GM11168 (cell line): ENCODE measurements at regions not wholly inside any gene's neighbourhood (a gene's known extent, or its start where the extent isn't known, plus 50 kb on each side); places are given as distances from the start of the nearest gene placed in this dataset.
"Not testable (repeated sequence)": the region's sequence is repeated elsewhere in the genome, so short reads cannot be mapped to it uniquely, and the experiment has no call there.

ENCODE experiments used
- in situ Hi-C: fragments of 300-500 bp; cut with MboI; formaldehyde crosslinking; loops from one replicate; pipeline ENCODE4 v1.12.0; 2022; ENCODE audit warnings: low sequenced_read_pairs; ENCODE audit not compliant: unreplicated experiment

- in situ Hi-C loops = no loop called here
Observed at GRCh38 chr10:64558094-64558835, 1037.1 kb downstream of the REEP3 start.

DNA sequence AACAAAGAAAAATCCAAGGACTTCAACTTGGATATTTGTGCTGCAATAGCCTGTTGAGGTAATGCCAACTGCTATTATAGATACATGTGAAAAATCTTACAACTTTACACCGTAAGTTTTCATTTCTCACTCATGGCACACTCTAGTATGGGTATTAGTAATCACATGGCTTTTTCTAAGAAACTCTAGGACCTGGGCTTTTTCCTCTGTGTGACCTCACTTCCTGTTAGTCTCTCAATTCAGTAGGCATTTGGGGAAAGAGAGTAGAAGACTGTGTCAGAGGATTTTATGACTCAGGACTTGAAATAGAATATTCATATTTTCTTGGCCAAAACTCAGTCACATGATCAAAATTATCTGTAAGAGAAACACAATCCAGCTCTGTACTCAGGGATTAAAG is 1049.9 kb downstream of the REEP3 start:
- in situ Hi-C loops = no loop called here

- in situ Hi-C loops = no loop called here
Observed at GRCh38 chr10:64573623-64574325, 1052.6 kb downstream of the REEP3 start.

- in situ Hi-C loops = no loop called here
Observed at GRCh38 chr10:64574371-64574770, 1053.2 kb downstream of the REEP3 start.

DNA sequence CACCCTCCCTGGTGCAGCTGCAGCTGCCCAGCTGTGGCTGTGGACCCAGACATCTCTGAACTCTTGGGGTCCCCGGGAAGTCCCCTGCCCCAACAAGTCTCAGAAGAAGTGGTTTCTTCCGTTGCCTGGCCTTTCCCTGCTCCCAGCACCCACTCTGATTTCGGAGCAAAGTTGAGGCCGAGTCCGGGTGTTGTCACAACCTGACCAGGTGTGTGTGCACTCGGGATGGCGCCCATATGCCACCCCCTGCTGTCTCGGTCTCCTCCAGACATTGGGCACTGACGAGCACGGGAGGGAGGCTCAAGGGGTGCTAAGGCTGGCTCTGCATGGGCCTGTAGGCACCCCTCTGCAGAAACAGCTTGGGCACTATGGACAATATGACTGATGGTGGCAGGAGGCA is 1055.3 kb downstream of the REEP3 start:
- in situ Hi-C loops = no loop called here

DNA sequence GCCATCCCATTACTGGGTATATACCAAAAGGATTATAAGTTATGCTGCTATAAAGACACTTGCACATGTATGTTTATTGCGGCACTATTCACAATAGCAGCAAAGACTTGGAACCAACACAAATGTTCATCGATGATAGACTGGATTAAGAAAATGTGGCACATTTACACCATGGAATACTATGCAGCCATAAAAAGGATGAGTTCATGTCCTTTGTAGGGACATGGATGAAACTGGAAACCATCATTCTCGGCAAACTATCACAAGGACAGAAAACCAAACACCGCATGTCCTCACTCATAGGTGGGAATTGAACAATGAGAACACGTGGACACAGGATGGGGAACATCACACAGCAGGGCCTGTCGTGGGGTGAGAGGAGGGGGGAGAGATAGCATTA is 1057.6 kb downstream of the REEP3 start:
- in situ Hi-C loops = not testable (repeated sequence)

DNA sequence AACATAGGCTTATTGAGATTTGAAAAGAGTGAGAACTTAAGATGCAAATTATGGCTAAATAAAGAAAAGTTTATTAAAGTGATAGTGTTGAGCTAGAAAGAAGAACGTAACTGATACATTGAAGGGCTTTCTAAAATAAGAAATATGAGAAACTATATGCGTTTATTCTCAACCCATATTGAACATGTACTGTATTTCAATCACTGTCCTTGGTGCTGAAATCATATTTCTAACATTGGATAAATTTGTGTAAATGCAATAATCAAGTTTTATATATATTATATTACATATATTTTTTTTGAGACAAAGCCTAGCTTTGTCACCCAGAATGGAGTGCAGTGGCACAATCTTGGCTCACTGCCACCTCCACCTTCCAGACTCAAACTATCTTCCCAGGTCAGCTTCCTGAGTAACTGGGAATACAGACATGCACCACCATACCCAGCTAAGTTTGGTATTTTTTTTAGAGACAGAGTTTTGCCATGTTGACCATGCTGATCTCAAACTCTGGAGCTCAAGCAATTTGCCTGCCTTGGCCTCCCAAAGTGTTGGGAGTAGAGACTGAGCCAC is 1065.8 kb downstream of the REEP3 start:
- in situ Hi-C loops = no loop called here

- in situ Hi-C loops = no loop called here
Observed at GRCh38 chr10:64594072-64594471, 1072.9 kb downstream of the REEP3 start.

GRCh38 chr10:64598600-64598999 is 1077.4 kb downstream of the REEP3 start:
- in situ Hi-C loops = no loop called here

DNA sequence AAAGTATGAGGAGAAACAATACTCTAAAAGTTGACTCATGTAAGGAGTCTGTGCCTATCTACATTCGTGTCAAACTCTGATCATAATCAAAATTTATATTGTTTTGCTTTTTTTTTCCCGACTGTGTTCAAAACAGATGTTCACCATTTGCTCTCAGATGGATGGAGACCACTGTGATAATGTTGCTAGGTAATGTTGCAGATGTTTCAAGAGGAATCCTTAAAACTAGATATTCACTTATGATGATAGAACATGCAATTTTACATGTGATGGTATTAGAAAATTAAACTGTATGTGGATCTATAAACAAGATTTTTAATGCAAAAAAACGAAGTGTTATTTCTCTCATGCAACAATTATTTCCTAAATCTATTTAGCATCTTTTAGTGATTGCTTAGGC is 1080.1 kb downstream of the REEP3 start:
- in situ Hi-C loops = no loop called here

GRCh38 chr10:64617085-64617484 is 1095.9 kb downstream of the REEP3 start:
- in situ Hi-C loops = no loop called here

DNA sequence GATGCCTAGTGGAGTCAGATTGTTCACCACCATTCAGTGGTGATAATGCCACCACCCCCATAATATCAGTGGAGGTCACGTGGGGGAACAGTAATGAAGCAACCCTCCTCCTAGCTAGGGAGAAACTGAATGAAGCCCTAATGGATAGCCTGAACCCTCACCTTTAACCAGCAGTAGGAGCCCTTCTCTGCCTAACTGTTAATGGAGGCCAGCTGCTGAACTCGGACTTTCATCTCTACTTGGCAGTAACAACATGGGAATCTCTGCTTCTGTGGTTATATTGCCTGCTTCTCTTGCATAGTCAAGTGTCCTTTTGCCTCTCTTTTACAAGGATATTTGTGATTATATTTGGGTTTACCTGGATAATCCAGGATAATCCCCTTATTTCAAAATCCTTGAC is 1097.9 kb downstream of the REEP3 start:
- in situ Hi-C loops = no loop called here

- in situ Hi-C loops = no loop called here
Observed at GRCh38 chr10:64626924-64627323, 1105.7 kb downstream of the REEP3 start.

GRCh38 chr10:64630534-64630933 is 1109.3 kb downstream of the REEP3 start:
- in situ Hi-C loops = no loop called here

- in situ Hi-C loops = no loop called here
Observed at GRCh38 chr10:64635906-64636305, 1114.7 kb downstream of the REEP3 start.

- in situ Hi-C loops = no loop called here
Observed at GRCh38 chr10:64636461-64636860, 1115.3 kb downstream of the REEP3 start.

- in situ Hi-C loops = no loop called here
Observed at GRCh38 chr10:64637939-64638338, 1116.7 kb downstream of the REEP3 start.

DNA sequence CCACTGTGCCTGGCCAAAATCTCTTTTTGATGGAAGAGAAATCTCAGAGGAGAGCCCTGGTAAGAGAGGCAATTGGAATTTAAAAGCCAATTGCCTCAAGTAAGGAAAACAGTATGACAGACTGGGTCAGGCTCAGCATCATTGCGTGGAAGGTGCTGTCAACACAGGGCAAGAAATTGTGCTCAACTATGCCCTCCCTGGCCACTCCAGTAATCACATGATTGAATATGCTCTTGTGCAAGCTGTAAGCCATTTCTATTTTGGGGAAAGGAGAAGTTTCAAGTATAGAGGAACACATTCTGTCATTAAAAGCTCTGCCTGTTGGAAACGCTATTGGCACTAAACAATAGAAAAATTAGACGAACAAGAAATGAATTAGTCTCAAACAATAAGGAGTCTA is 1127.7 kb downstream of the REEP3 start:
- in situ Hi-C loops = no loop called here

GRCh38 chr10:64658528-64658927 is 1137.3 kb downstream of the REEP3 start:
- in situ Hi-C loops = no loop called here

DNA sequence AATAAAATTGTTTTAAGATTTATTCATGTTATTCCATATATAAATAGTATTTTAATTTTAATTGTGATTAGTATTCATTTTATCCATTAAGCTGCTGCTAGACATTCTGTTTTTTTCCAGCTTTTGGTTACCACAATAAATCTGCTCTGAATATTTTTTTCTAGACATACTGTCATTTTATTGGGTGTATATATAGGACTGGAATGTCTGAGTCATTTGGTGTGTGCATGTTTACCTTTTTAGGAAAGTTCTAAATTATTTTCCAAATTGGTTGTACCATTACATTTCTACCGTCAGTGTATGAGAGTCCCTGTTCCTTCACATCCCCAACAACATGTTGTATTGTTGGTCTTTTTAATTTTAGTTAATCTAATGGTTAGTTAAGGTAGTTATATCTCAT is 1138.1 kb downstream of the REEP3 start:
- in situ Hi-C loops = no loop called here

DNA sequence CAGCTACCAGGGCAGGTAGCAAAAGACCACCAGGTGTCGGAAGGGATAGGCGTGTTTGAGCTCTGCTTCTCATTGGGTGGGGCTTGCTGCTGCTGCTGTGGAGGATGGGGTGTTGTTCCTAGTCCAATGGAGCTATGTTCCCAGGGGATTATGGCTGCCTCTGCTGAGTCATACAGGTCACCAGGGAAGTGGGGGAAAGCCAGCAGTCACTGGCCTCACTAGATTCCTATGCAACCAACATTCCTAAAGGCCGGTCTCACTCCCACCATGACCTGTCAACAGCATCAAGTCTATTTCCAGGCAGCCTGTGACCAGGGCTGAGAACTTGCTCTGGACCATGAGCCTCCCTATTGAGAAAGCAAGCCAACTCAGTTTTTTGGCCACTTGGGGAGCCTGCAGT is 1160.8 kb downstream of the REEP3 start:
- in situ Hi-C loops = no loop called here

- in situ Hi-C loops = no loop called here
Observed at GRCh38 chr10:64690194-64690593, 1169.0 kb downstream of the REEP3 start.
